GM12878 (cell line): ENCODE measurements at regions not wholly inside any gene's neighbourhood (a gene's known extent, or its start where the extent isn't known, plus 50 kb on each side); places are given as distances from the start of the nearest gene placed in this dataset.

Experiments used
- ATAC-seq: fragments of 200-7000 bp; cut with Tn5 transposase; 3 replicates; pipeline ENCODE4 v1.9.1; 2020; ENCODE audit warnings: mild to moderate bottlenecking, moderate library complexity
- BruUV-seq: library from RNA; stranded (reverse); fragments of 400-500 nt; replicated peaks from 2 replicates; lab custom pipeline; 2021; lab: Mats Ljungman, UMichigan
- CTCF ChIA-PET: fragments of 300-600 bp; sonication (Branson Sonifier 250); formaldehyde crosslinking; extraction: SDS; loops from one replicate; lab custom pipeline; 2021; ENCODE audit warnings: inconsistent platforms; lab: Yijun Ruan, JAX
- POLR2A ChIA-PET: fragments of 350-600 bp; formaldehyde crosslinking; extraction: SDS; loops from one replicate; lab custom pipeline; 2021; ENCODE audit warnings: inconsistent platforms; lab: Charles Lee
- RAD21 ChIA-PET: fragments of 300-600 bp; sonication (Branson Sonifier 250); formaldehyde crosslinking; loops from one replicate; lab custom pipeline; 2023; ENCODE audit warnings: antibody characterized with exemption; ENCODE audit not compliant: unreplicated experiment; lab: Charles Lee
- SMC1A ChIA-PET: fragments of 300-600 bp; sonication (Branson Sonifier 250); formaldehyde crosslinking; loops from one replicate; lab custom pipeline; 2023; ENCODE audit not compliant: unreplicated experiment, uncharacterized antibody; lab: Charles Lee
- DNase-seq: peaks from one replicate; pipeline ENCODE4 v3.0.0-alpha.2; 2011; ENCODE audit warnings: low read depth, low spot score
- FAIRE-seq: peaks from 3 replicates; lab custom pipeline; 2011; peaks lifted over from hg19 to GRCh38; lab: Jason Lieb, UNC
- H2AFZ ChIP-seq: 2 replicates; pipeline ENCODE4 v1.6.0; 2011; ENCODE audit warnings: low read depth, low read length, control low read depth; ENCODE audit not compliant: control insufficient read depth
- H3K27ac ChIP-seq: 2 replicates; pipeline ENCODE4 v1.5.1; 2011; ENCODE audit warnings: control low read depth; ENCODE audit not compliant: control insufficient read depth, insufficient read depth
- H3K27me3 ChIP-seq, 2 experiments: replicated peaks in 1 of 2; 2 replicates each; pipeline versions ENCODE4 v1.6.0 to v1.6.1; 2011; ENCODE audit warnings: low read length in 1 of 2; ENCODE audit not compliant: control insufficient read depth in 2 of 2, insufficient read depth in 2 of 2
- H3K36me3 ChIP-seq, 2 experiments: 2 replicates each; pipeline ENCODE4 v1.5.1; 2011; ENCODE audit warnings: low read length in 1 of 2; ENCODE audit not compliant: control insufficient read depth in 2 of 2, insufficient read depth in 2 of 2
- H3K4me1 ChIP-seq: 2 replicates; pipeline ENCODE4 v1.6.1; 2011; ENCODE audit warnings: mild to moderate bottlenecking, low read length, moderate library complexity, mixed read lengths; ENCODE audit not compliant: control insufficient read depth, insufficient read depth
- H3K4me2 ChIP-seq: 2 replicates; pipeline ENCODE4 v1.6.0; 2011; ENCODE audit warnings: control low read depth; ENCODE audit not compliant: control insufficient read depth, insufficient read depth
- H3K4me3 ChIP-seq: fragments of 200-600 bp; sonication (generic); 2 replicates; pipeline ENCODE4 v1.5.1; 2016
- H3K79me2 ChIP-seq: 2 replicates; pipeline ENCODE4 v1.6.0; 2011; ENCODE audit warnings: low read length; ENCODE audit not compliant: control insufficient read depth, insufficient read depth
- H3K9ac ChIP-seq: 2 replicates; pipeline ENCODE4 v1.8.0; 2011; ENCODE audit warnings: low read length, control low read depth, mixed read lengths; ENCODE audit not compliant: control insufficient read depth, insufficient read depth
- H3K9me3 ChIP-seq: replicated peaks from 3 replicates; pipeline ENCODE4 v1.5.1; 2011; ENCODE audit warnings: mild to moderate bottlenecking, low read length; ENCODE audit not compliant: control insufficient read depth, insufficient read depth
- H4K20me1 ChIP-seq: 2 replicates; pipeline ENCODE4 v1.6.0; 2011; ENCODE audit not compliant: control insufficient read depth, insufficient read depth
- BACH1 ChIP-seq: fragments of 450-650 bp; IDR thresholded peaks from 2 replicates; pipeline ENCODE4 v1.6.1; 2017; ENCODE audit warnings: mild to moderate bottlenecking, borderline replicate concordance
- CEBPB ChIP-seq, 2 experiments: fragments of 150-350 bp in 1 of 2; IDR thresholded peaks; 2 replicates each; pipeline ENCODE4 v1.6.1; 2012 to 2014; ENCODE audit warnings: low read depth in 2 of 2, low read length in 2 of 2, borderline replicate concordance in 1 of 2, inconsistent platforms in 1 of 2
- CHD1 ChIP-seq: IDR thresholded peaks from 2 replicates; pipeline ENCODE4 v1.6.1; 2012; ENCODE audit warnings: low read depth, low read length, improper control_type of control experiment
- CHD2 ChIP-seq: IDR thresholded peaks from 2 replicates; pipeline ENCODE4 v1.6.1; 2011; ENCODE audit warnings: low read depth, low read length, improper control_type of control experiment, borderline replicate concordance
- DPF2 ChIP-seq: fragments of 450-650 bp; IDR thresholded peaks from 2 replicates; pipeline ENCODE4 v1.6.1; 2017; ENCODE audit warnings: mild to moderate bottlenecking
- EP300 ChIP-seq, 2 experiments: fragments of 150-350 bp in 1 of 2; IDR thresholded peaks; 2 replicates each; pipeline ENCODE4 v1.6.1; 2011 to 2012; ENCODE audit warnings: low read depth in 2 of 2, low read length in 2 of 2, borderline replicate concordance in 1 of 2, improper control_type of control experiment in 1 of 2, inconsistent platforms in 1 of 2; ENCODE audit not compliant: control insufficient read depth in 1 of 2
- ESRRA ChIP-seq: IDR thresholded peaks from 2 replicates; pipeline ENCODE4 v1.6.1; 2012; ENCODE audit warnings: mild to moderate bottlenecking, low read length, improper control_type of control experiment
- HDGF ChIP-seq: fragments of 450-650 bp; IDR thresholded peaks from 2 replicates; pipeline ENCODE4 v1.6.1; 2016; ENCODE audit warnings: antibody characterized with exemption
- IKZF2 ChIP-seq, 2 experiments: fragments of 450-650 bp; IDR thresholded peaks; 2 replicates each; pipeline ENCODE4 v1.6.1; 2017; ENCODE audit warnings: mild to moderate bottlenecking in 2 of 2, moderate library complexity in 2 of 2
- NFXL1 ChIP-seq: fragments of 450-650 bp; IDR thresholded peaks from 2 replicates; pipeline ENCODE4 v1.6.1; 2017; ENCODE audit warnings: antibody characterized with exemption, mild to moderate bottlenecking, borderline replicate concordance
- RAD51 ChIP-seq: fragments of 450-650 bp; IDR thresholded peaks from 2 replicates; pipeline ENCODE4 v1.6.1; 2016; ENCODE audit warnings: moderate library complexity, mild to moderate bottlenecking, inconsistent platforms
- ZBTB11 ChIP-seq: fragments of 450-650 bp; formaldehyde crosslinking; IDR thresholded peaks from 2 replicates; pipeline ENCODE4 v1.5.0; 2022; ENCODE audit warnings: mild to moderate bottlenecking, missing genetic modification characterization
- ZNF217 ChIP-seq: fragments of 450-650 bp; IDR thresholded peaks from 2 replicates; pipeline ENCODE4 v1.6.1; 2017; ENCODE audit warnings: antibody characterized with exemption, mild to moderate bottlenecking
- ZNF384 ChIP-seq: IDR thresholded peaks from 2 replicates; pipeline ENCODE4 v1.6.1; 2012; ENCODE audit warnings: low read depth, mild to moderate bottlenecking, low read length, improper control_type of control experiment, borderline replicate concordance
- WGBS: methylation state at CpG from one replicate; pipeline ENCODE4 v1.1.6; 2016; ENCODE audit warnings: low lambda C conversion rate; ENCODE audit not compliant: insufficient replicate concordance, insufficient coverage; ENCODE audit errors: missing lambda C conversion rate; 5-methylcytosine and 5-hydroxymethylcytosine counted together
- in situ Hi-C: fragments of 300-500 bp; cut with MboI; formaldehyde crosslinking; loops from 9 replicates; pipeline ENCODE4 v1.14.3; 2018; ENCODE audit warnings: mixed read lengths
- intact Hi-C: fragments of 100-400 bp; cut with micrococcal nuclease; formaldehyde crosslinking; loops from one replicate; pipeline ENCODE4 v1.14.2; 2022; ENCODE audit not compliant: unreplicated experiment
- TF ChIP-seq, protein P1 (sequence below): fragments of 450-650 bp; IDR thresholded peaks from 2 replicates; pipeline ENCODE4 v1.6.1; 2016; ENCODE audit warnings: mild to moderate bottlenecking
- TF ChIP-seq, protein P2 (sequence below): IDR thresholded peaks from 2 replicates; pipeline ENCODE4 v1.6.1; 2012; ENCODE audit warnings: low read depth, low read length, improper control_type of control experiment

DNA sequence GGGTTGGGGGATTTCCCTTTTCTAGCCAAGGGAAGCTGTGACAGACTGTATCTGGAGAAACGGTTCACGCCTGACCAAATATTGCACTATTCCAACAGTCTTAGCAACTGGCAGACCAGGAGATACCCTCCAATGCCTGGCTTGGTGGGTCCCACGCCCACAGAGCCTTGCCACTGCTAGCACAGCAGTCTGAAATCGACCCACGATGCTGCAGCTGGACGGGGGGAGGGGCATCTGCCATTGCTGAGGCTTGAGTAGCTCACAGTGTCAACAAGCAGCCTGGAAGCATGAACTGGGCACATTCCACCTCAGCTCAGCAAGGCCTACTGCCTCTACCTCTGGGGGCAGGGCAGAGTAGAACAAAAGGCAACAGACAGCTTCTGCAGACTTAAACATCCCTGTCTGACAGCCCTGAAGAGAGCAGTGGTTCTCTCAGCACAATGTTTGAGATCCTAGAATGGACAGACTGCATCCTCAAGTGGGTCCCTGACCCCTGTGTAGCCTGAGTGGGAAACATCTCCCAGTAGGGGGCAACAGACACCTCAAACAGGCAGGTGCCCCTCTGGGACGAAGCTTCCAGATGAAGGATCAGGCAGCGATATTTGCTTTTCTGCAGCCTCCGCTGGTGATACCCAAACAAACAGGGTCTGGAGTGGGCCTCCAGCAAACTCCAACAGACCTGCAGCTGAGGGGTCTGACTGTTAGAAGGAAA is 89.9 kb upstream of the ECI2 start:
- FAIRE-seq (no peak), DNase-seq (no peak), ATAC-seq (no peak)
- Histone ChIP-seq H3K9me3 (no peaks in the 10 kb centered on the region), H2AFZ (no peak overlapping the region), H3K9ac (no peak overlapping the region), H3K4me3 (no peak overlapping the region), H3K27me3 (no peaks in the 10 kb centered on the region), H4K20me1 (no peaks in the 10 kb centered on the region), H3K4me1 (no peaks in the 10 kb centered on the region), H3K36me3 (no peaks in the 10 kb centered on the region), H3K79me2 (no peaks in the 10 kb centered on the region), H3K4me2 (no peak overlapping the region), H3K27ac (no peak overlapping the region)
- in situ Hi-C loops: no loop called here
- ChIA-PET POLR2A (interaction anchor here (0.6 kb wide), 2 partner anchors 791 to 1039 kb away, joined by 3 read pairs; no protein-coding TSS in a partner anchor), CTCF (no interaction called here), SMC1A (no interaction called here), RAD21 (no interaction called here)
- intact Hi-C loops: no loop called here
- no TSS peak for BruUV-seq
- TF ChIP-seq ZBTB11 (CRISPR knock-in tag) (no peak), ZNF217 (no peak), CEBPB (IDR thresholded peaks at IDR 0.05; ENCODE audit: borderline replicate concordance in 1 of 2, low read depth in 2 of 2, low read length in 2 of 2) (no peak), DPF2 (no peak), HDGF (no peak), NFXL1 (no peak), ESRRA (no peak), RAD51 (no peak), BACH1 (no peak), ZNF384 (no peak), IKZF2 (IDR thresholded peaks at IDR 0.05) (no peak), CHD1 (no peak), EP300 (IDR thresholded peaks at IDR 0.05; ENCODE audit: borderline replicate concordance in 1 of 2, control insufficient read depth in 1 of 2, low read depth in 2 of 2, low read length in 2 of 2) (no peak), CHD2 (no peak)
- TF ChIP-seq, protein P1, sequence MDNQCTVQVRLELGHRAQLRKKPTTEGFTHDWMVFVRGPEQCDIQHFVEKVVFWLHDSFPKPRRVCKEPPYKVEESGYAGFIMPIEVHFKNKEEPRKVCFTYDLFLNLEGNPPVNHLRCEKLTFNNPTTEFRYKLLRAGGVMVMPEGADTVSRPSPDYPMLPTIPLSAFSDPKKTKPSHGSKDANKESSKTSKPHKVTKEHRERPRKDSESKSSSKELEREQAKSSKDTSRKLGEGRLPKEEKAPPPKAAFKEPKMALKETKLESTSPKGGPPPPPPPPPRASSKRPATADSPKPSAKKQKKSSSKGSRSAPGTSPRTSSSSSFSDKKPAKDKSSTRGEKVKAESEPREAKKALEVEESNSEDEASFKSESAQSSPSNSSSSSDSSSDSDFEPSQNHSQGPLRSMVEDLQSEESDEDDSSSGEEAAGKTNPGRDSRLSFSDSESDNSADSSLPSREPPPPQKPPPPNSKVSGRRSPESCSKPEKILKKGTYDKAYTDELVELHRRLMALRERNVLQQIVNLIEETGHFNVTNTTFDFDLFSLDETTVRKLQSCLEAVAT: no peak
- TF ChIP-seq, protein P2, sequence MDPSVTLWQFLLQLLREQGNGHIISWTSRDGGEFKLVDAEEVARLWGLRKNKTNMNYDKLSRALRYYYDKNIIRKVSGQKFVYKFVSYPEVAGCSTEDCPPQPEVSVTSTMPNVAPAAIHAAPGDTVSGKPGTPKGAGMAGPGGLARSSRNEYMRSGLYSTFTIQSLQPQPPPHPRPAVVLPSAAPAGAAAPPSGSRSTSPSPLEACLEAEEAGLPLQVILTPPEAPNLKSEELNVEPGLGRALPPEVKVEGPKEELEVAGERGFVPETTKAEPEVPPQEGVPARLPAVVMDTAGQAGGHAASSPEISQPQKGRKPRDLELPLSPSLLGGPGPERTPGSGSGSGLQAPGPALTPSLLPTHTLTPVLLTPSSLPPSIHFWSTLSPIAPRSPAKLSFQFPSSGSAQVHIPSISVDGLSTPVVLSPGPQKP: no peak
- WGBS: 42% methylated on average over 9 of the region's 9 CpGs
